OCI-LY3 (cell line): ENCODE measurements at regions not wholly inside any gene's neighbourhood (a gene's known extent, or its start where the extent isn't known, plus 50 kb on each side); places are given as distances from the start of the nearest gene placed in this dataset.

Source experiments
- CTCF ChIP-seq: fragments of 200-600, 300-600 bp; sonication (generic); IDR thresholded peaks from 2 replicates; pipeline ENCODE4 v1.5.1; 2014; ENCODE audit warnings: antibody characterized with exemption, low read length, low read depth
- EZH2phosphoT487 ChIP-seq: fragments of 200-600 bp; shearing (Covaris generic); IDR thresholded peaks from 2 replicates; pipeline ENCODE4 v1.6.1; 2018; ENCODE audit warnings: antibody characterized with exemption, mixed run types, low read depth

GRCh38 chr2:199693861-199694260 is 157.1 kb downstream of the FTCDNL1 start:
- TF ChIP-seq EZH2phosphoT487, result no peak
- no peak for TF ChIP-seq CTCF
